NOMO-1 treated with dmso at 0.1 percent for 144 hours (cell line): ENCODE measurements at regions not wholly inside any gene's neighbourhood (a gene's known extent, or its start where the extent isn't known, plus 50 kb on each side); places are given as distances from the start of the nearest gene placed in this dataset.

Experiments used
- DNase-seq: peaks from one replicate; lab custom pipeline; 2025; ENCODE audit not compliant: unreplicated experiment; lab: John Stamatoyannopoulos, UW

DNA sequence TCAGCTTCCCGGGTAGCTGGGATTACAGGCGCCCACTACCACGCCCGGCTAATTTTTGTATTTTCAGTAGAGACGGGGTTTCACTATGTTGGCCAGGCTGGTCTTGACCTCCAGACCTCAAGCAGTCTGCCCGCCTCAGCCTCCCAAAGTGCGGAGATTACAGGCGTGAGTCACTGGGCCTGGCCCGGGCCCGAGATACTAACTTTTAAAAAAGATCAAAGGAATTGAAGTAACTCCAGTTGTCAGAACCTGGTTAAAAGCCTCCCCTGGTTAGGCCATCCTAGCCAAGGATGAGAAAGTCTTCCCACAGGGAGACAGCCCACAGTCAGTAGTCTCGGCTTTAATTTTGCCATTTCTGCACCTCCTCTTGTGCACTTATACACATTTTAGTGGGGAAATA is 212.3 kb upstream of the MCTP2 start:
- no peak for DNase-seq

DNA sequence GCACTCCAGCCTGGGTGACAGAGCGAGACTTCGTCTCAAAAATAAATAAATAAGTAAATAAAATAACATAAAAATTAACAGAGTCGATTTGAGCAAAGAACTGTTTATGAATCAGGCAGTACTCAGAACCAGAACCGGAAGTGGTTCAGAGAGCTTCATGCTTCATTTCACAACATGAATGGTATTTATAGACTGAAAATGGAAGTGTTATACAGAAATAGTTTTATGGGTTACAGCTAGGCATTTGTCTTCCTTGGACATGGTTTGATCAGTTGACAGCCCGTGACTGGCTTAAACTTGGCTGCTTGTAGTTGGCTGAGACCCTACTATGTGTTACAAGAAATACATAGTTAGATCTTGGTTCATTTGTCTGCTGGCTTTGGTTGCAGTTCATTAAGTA is 216.0 kb upstream of the MCTP2 start:
- no peak for DNase-seq

DNA sequence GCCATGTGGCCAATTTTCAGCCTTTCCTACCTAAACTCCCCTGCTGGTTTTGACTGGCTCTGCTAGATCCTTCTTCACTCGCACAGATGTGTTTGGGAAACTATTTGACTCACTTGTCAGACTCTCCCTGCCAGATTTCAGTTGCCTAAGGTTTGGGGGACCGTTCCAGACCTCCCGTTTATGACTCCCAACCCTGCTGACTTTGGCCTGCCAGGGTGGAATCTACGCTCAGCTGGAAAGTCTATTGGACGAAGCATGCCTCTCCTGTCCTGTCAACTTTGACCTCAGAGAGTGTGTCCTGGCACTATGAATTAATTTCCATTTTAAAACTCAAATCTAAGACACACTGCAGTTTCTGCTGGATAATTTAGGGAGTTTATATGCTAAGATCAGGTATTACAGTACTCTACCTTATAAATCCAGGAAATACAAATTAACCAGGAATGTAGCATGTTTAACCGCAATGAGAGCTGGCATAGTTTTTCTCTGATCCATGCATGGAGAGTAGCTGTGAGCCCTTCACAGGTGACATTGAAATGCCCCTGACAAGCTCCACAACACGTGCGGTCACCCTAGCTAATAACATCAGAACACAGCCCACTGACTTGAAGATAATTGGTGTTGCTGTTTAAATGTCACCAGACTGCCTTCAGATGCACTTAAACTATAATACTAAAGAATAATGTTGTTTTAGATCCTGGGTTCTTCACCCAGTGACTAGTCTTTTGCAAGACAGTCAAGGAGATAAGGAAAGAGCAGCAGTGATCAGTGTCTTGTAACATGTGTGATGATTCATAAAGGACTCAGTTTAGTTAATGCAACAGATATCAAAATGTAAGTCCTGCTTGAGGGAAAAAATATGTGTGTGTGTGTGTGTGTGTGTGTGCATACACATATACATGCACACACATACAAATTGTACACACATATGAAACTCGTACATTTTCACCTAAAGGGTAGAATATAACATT is 223.0 kb upstream of the MCTP2 start:
- DNase-seq = no peak

DNA sequence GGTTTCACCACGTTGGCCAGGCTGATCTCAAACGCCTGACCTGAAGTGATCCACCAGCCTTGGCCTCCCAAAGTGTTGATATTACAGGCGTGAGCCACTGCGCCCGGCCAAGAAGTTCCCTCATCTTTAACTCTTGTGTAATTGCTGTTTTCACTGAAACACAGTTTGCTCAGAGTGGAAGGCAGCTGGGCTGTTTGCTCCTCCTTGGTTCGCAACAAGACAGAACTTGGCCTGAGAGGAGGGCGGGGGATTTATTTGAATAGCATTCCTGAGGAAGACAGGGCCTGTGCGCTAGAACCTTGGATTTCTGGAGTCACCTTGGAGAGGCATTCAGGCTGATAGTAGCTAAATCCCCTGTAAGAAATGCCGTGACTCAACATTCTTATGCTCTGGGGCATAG is 226.7 kb upstream of the MCTP2 start:
- no peak for DNase-seq

DNA sequence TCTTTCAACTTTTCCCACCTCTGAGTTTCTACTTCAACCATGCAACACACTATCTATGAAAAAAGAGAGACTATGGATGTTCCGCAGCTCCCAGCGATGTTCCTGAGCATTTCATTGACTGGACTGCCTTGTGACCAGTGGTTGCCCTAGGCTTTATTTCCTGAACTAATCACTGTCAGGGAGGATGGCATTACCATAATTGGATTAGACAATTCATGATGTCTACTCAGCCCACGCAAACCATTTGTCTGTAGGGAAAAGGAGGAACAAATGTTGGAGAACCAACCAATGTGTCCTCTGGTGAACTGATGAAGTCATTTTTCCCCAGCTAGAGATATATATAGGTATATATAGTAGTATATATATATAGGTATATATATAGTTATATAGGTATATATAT is 229.3 kb upstream of the MCTP2 start:
- DNase-seq = no peak

DNA sequence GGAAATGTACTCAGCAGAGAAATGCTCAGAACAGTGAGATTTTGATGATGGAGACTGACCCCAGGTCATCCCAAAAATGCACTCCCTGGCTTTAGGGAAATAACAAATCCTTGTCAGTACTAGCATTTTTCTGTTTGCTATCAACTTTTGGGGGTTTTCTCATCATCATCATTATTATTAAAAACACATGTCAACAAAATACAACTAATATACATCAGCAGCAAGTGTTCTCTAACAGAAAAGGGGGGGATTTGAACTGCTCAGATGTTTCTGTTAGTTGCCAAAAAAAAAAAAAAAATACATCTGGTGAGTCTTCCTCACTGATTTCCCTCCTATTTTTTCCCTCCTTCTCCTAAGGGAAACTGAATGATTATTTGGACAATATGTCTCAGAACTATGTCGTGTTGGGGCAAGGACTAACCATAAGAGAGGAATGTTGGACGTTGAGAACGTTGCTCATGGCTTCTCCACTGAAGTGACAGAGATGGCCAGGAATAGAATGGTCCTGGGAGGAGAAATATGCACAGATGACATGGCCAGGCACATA is 230.0 kb upstream of the MCTP2 start:
- DNase-seq = no peak

DNA sequence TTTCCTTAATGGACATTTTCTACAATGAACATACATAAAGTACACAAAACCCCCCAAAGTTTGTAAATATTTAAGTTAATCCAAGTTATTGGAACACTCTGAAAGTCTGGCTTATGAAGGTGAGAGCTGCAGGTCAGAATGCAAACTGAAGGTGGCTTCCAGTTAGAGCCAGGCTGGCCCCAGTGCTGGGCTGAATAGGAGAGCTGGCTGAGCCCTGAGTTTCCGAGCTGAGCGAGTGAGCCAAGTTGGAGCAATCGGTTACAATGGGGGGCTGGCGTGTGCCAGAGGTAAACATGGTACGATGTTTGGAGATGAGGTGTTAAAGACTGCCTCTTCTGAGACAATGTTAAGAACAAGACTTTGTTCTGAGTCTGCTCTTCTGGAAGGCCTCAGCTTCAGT is 230.8 kb upstream of the MCTP2 start:
- no peak for DNase-seq

DNA sequence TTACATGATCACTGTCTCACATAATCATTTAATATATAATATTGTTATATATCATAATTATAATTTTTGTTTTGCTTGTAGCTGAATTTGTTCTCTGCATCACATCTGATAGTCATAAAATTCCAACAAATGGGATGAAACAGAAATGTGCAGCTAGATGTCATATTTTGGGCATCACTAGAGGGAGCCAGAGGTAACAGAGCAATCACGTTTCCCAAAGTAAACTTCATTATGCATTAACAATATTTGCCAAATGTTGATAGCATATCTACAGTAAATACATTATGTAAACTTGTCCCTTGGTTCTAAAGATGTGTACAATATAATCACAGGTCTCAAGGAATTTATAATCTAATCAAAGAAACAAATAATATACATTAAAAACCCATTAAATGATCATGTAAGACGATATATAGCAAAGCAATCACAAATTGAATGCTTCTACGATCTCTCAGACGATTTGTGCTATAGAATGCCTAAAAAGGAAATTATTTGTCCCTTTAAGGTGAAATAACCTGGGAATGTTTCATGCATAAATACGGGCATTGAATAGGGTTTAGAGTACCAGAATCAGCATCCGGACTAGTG is 234.2 kb upstream of the MCTP2 start:
- no peak for DNase-seq

DNA sequence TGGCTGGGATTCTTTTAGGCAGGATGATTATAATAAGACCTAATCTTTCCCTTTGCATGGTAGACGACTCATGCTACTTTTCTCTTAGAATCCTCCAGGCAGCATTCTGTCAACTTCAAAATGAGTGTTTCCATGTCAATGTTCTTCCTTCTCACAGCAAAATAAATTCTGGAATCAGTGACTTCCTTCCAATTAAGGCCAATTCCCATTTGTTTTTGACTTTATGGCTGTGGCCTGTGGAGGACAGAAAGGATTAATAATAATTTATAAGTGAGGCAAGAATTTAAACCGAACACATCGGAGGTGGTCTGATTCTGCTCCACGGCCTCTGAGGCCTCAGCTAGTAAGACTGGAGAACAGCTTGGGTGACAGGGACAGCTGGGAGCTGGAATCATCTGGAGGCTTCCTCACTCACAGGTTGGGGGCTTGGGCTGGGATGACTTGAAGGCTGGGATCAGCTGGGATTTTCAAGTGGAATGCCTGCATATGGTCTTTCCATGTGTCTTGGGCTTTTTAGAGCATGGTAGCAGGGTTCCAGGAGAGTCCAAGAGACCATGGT is 241.8 kb upstream of the MCTP2 start:
- DNase-seq = no peak

DNA sequence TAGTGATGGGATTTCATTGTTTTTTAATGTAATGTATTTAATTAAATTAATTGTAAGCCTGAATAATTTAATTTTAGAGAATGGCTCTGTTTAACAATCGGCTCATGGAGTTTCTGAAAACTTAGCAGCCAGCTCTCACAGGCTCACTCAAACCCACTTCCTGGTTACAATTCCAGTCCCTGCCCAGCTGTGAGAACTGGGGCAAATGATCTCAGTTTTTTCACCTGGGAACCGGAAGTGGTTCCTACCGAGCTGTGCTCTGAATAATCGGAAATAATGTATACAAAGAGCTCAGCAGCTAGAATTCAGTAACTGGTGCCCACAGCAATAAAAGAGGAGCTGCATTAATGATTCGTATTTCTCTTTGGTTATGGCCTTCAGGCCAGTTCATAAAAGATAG is 244.3 kb upstream of the MCTP2 start:
- DNase-seq = no peak

DNA sequence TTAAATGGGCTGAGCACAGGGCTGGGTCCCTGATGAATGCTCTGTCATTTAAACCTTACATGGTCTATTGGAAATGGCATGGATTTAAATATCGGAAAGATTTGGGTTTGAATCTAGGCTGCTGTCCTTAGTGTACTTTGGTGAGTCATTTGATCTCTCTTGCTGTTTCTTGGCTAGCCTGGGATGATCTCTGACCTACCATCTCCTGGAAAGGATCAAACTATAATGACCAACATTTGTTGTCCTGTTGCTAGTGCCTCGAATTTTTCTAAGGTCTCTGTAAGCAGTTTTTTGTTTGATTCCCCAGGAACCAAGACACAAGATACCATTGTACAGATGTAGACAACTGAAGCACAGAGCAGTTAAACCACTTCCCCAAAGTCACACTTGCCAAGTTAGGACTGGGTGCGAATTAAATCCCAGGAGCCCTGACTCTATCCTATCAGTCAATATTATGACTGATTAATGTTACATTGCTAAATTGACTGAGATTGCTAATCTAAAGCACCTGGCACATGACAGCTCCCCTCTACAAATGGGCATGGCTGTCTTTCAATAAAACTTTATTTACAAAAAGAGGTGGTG is 244.9 kb upstream of the MCTP2 start:
- no peak for DNase-seq

DNA sequence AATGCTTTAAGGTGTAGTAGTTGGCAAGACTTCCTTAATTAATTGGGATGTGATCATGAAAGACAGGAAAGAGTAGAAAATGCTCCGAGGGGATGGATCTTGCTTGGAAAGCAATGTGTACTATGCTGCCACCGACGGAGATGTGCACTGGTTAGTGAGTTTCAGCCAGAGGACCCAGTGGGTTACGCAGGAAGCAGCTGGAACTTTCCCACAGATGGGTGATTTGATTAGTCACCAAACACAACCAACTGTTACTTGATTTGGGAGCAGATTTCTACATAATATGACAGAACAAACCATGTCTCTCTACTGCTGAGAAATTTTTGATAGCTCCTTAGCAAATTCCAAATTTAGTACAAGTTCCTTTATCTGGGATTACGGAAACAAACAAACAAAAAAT is 245.4 kb upstream of the MCTP2 start:
- DNase-seq = no peak

DNA sequence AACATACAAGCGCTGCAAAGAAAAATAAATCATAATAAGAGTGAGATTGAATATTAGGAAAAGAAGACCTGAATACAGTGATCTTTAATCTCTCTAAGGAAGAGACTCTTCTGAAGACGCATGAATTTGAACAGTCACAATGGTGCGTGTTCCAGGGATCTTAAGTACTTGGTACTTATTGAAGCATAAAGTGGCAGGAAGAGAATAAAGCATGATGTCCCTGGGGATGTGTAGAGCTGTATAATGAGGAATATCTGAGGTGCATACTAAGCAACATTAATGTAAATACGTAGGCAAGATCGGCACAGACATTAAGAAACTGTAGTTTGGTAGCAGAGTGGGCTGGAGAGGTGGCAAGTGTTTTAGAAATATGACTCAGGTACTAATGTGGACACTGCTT is 246.2 kb upstream of the MCTP2 start:
- no peak for DNase-seq

DNA sequence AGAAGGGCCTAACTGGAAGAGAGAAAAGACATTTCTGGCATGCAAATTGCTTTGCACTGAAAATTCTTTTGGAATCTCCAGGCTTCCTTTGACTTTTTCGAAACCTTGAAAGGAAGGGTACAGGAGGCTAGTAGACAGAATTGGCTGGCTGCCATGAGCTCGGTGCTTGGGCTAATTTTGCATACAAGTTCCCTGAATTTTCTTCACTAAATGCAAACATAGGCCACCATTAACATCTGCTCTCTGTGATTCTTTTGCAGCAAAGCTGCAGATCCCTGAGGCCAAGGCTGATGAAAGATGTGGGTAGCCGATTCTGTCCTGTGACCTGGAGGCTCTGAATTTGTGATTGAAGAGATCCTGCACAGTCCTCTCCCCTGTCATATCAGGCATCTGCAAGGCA is 247.8 kb upstream of the MCTP2 start:
- no peak for DNase-seq

DNA sequence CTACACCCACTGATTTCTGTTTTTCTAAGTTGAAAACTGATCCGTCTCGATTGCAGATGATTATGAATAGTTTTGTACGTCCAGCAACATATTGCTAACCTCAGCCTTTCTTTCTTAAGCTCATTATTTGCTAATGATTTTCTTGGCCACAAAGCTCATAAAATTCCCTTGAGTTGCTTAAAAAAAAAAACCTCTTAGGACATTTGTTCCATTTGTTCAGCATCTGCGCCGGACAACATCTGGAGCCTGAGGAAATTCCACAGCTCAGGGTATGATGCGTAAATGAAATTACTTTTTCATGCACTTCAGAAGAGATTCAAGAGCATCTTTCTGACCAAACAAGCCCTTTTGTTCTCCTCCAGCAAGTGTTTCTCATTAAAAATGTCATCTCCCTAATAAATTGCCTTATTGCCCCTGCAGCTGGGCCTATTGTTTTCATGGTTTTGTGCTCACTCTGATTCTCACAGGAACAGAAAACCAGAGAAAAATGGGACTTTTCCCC is 249.1 kb upstream of the MCTP2 start:
- DNase-seq = no peak

DNA sequence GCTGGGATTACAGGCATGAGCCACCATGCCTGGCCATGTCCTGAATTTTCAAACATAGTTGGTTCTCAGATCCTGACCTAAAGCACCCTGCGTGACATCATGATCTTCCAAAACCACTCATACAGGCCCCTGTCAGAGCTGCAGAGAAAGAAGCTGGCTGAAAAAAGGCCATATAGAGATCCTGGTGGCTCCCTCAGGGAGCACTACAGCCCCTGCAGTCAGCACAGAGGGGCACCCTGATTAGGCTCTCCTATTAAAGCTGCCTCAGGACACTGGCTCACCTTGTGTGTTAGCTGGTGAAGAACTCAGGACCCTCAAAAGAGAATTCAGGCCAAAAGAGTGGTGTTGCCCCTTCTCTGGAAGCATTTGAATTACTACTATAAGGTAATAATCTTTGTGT is 249.7 kb upstream of the MCTP2 start:
- DNase-seq = no peak

DNA sequence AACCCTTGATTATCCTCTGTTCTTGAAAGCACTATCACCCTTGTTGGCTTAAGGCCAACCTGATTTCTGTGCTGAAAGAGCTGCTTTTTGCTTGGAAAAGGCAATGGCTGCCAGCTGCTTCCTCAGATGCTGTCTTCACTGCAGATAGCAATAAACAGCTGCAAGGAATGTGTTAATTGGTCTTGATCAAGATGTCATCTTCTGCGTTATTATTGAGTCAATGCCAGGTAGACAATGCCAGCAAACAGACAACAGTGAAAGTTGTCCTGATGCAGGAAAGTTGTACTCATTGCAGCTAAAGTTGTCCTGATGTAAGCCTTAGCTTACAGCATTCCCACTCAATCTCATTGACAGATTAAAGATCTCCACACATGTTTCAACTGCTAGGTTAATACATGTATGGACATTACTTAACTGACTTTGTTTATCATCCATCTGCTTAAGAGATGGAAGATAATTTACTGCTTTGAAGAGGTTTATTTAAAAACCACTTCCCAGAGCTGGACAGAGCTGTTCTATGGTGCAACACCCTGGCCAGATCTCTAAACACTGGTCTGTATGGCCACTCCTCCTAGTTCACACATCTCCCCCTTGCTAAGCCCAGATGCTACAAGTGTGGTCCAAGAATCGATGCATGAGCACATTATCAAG is 251.0 kb upstream of the MCTP2 start:
- DNase-seq = no peak

DNA sequence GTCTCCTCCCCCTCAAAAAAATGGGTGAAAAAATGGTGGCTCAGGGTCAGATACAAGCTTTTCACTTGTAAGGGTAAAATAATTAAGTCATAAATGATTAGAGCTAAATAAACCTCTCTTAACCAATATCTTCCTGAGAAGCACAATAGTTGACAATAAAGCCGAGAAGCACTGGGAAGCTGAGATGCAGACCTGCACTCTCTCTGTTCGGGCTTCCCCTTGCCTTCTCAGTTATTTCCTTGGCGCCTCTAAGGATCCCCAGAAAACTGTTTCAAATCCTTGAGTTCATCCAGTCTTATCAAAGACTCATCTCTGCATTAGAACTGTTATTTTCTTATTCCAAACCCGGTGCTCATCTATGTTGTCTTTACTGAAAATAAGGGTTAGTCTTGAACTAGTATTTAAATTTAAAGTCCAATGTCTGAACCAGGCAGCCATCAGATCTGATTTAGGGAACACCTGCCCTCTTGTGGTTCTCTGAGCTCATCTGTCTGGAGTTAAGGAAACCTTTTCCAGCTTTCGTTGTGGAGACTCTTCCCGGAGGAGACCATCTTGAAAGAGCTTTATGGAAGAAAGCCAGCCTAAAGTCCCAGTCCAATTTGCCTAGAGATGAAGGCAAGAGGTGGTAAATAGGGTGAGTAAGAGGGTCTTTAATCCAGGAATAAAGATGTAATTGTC is 256.4 kb upstream of the MCTP2 start:
- DNase-seq = peak; percentile 11

DNA sequence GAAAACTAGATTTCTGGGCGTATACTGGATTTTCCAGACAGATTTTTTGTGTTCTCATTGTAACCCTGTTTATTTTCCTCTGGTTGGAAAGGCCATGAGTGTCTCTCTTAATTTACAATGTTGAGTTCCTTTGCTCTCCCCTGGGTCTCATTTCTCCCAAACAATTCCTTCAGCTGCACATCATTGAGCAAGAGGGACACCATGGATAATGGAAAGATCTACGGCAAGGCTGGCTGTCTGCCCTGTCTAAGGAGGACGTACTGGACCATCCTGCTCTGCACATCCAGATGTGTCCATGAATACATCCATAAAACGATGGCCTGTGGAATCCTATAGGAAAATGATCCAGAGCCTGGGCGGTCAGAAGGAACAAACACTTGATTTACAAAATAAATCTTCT is 258.1 kb upstream of the MCTP2 start:
- DNase-seq = no peak

DNA sequence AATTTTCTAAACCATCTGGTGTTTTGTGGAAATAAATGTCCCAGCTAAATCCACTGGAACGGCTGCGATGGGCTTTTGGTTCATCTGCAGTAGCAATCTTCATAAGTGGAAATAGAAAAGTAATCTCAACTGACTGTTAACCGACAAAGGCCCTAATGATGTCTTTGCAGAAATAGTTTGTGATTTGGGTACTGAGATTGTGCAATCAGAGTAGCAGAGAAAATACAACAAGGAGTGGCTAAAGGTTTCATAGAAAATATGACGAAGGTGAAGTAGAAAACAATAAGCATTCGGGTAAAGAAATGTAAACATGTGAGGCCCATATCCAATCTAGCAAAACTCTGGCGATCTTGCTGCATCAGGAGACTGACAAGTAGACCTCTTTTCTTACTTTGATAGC is 262.6 kb upstream of the MCTP2 start:
- DNase-seq = no peak
